AG09309 (cell line): ENCODE measurements at regions not wholly inside any gene's neighbourhood (a gene's known extent, or its start where the extent isn't known, plus 50 kb on each side); places are given as distances from the start of the nearest gene placed in this dataset.

Experiments used
- DNase-seq: peaks from one replicate; pipeline ENCODE4 v3.0.0-alpha.2; 2010; ENCODE audit warnings: low read depth
- H3K4me3 ChIP-seq: 2 replicates; pipeline ENCODE4 v1.5.1; 2011; ENCODE audit warnings: mild to moderate bottlenecking, low read depth, low read length, moderate library complexity; ENCODE audit not compliant: control insufficient read depth
- TF ChIP-seq, protein P1 (sequence below): IDR thresholded peaks from 2 replicates; pipeline ENCODE4 v1.5.1; 2011; ENCODE audit warnings: mild to moderate bottlenecking, low read depth, low read length, inconsistent platforms; ENCODE audit not compliant: insufficient read depth, control insufficient read depth; ENCODE audit errors: missing control alignments

- no peak overlapping the region for H3K4me3 ChIP-seq
- DNase-seq = no peak
- TF ChIP-seq, protein P1, sequence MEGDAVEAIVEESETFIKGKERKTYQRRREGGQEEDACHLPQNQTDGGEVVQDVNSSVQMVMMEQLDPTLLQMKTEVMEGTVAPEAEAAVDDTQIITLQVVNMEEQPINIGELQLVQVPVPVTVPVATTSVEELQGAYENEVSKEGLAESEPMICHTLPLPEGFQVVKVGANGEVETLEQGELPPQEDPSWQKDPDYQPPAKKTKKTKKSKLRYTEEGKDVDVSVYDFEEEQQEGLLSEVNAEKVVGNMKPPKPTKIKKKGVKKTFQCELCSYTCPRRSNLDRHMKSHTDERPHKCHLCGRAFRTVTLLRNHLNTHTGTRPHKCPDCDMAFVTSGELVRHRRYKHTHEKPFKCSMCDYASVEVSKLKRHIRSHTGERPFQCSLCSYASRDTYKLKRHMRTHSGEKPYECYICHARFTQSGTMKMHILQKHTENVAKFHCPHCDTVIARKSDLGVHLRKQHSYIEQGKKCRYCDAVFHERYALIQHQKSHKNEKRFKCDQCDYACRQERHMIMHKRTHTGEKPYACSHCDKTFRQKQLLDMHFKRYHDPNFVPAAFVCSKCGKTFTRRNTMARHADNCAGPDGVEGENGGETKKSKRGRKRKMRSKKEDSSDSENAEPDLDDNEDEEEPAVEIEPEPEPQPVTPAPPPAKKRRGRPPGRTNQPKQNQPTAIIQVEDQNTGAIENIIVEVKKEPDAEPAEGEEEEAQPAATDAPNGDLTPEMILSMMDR = no peak
Measured at GRCh38 chr10:78620985-78621799, 447.6 kb upstream of the ZMIZ1 start.

DNA sequence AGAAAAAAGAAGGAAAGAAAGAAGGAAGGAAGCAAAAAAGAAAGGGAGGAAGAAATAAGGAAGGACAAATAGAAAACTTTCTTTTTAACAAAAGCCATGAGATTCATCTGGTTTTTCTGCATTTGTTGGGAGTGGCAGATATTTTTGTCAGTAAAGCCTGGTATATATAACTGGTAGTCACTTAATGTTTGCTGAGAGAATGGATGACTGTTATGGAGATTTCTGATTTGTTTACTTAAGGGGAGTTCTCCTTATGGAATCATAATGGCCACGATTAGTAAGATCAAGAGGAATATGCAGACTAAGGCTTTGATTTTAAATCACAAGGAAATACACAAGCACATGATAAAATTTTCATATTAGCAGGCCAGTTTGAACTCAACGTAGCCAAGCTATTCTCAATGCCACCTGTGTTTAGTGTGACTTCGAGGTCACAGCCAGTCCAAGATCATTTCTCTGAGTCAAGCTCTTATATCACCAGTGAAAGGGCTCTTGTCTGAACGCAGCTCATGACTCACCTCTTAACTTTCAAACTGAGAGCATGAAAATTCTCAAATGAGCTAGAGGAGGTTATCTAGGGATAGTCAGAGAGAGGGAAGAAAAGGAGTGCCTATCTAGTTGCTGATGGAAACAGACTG lies 445.1 kb upstream of the ZMIZ1 start:
- TF ChIP-seq, protein P1 = no peak
- DNase-seq = peak; percentile 55

DNA sequence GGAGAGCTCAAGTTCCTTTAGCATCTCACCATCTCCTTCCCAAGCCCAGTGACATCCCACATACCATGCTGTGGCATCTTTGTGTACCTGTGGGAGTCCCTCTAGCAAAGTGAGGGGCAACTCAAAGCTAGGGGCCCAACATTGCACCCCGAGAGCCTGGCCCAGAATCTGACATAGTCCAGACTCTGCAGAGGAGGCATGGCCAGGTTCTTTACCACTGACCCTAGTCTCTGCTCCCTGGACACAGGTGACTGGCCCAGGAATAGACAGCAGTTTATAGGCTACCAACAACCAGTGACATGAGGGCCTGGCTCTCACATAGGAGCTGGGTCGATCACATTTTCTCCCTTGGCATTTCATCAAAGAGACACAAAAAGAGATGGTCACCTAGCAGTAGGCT lies 444.0 kb upstream of the ZMIZ1 start:
- no peak overlapping the region for H3K4me3 ChIP-seq
- TF ChIP-seq, protein P1 = no peak
- DNase-seq = no peak

More for the DNA sequence above, 445.1 kb upstream of the ZMIZ1 start:
- H3K4me3 ChIP-seq = no peak overlapping the region

DNA sequence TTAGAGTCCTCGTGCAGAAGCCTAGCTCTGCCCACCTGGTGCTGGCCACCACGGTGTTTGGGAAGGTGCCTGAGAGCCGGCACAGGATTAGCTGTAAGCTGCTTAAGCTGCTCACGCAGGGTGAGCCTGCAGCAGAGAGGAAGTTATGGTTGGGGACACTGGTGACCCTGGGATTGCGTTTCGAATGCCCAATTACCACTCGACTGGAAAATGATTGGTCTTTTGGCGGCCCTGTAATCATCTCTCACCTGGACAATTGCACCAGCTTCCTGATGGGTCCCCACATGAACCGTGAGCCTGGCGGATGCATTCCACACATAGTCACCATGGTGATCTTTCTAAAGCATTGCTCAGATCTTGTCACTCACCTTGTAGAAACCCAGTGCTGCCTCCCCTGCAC lies 442.3 kb upstream of the ZMIZ1 start:
- TF ChIP-seq, protein P1 = no peak
- H3K4me3 ChIP-seq = no peak overlapping the region
- no peak for DNase-seq

GRCh38 chr10:78627254-78627795 lies 441.4 kb upstream of the ZMIZ1 start:
- TF ChIP-seq, protein P1 = no peak
- no peak for DNase-seq

GRCh38 chr10:78628976-78629375 lies 439.8 kb upstream of the ZMIZ1 start:
- no peak for DNase-seq
- TF ChIP-seq, protein P1 = no peak
- no peak overlapping the region for H3K4me3 ChIP-seq

More at GRCh38 chr10:78627254-78627795, 441.4 kb upstream of the ZMIZ1 start:
- H3K4me3 ChIP-seq = no peak overlapping the region
